ENCODE measurements at regions not wholly inside any gene's neighbourhood (a gene's known extent, or its start where the extent isn't known, plus 50 kb on each side); places are given as distances from the start of the nearest gene placed in this dataset.

DNA sequence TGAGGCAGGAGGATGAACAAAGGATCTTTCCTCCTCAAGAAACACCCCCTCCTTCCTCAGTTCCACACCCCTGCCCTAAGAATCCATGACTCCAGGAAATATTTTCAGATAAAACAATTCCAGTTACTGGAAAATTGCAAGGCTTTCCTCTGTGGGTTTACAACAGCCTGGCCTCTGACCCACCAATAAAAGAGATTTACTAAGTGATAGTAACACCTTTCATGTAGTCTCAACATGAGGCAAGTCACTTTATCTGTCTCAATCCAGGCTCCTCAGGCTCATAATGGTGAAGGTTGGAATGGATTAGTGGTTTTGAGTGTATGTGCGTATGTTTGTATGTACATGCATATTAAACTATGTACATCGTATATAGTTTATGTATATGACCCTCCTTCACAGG lies 71.4 kb upstream of the PPP2R5A start:
- TF ChIP-seq, protein P1, sequence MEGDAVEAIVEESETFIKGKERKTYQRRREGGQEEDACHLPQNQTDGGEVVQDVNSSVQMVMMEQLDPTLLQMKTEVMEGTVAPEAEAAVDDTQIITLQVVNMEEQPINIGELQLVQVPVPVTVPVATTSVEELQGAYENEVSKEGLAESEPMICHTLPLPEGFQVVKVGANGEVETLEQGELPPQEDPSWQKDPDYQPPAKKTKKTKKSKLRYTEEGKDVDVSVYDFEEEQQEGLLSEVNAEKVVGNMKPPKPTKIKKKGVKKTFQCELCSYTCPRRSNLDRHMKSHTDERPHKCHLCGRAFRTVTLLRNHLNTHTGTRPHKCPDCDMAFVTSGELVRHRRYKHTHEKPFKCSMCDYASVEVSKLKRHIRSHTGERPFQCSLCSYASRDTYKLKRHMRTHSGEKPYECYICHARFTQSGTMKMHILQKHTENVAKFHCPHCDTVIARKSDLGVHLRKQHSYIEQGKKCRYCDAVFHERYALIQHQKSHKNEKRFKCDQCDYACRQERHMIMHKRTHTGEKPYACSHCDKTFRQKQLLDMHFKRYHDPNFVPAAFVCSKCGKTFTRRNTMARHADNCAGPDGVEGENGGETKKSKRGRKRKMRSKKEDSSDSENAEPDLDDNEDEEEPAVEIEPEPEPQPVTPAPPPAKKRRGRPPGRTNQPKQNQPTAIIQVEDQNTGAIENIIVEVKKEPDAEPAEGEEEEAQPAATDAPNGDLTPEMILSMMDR (IDR thresholded peaks at IDR 0.05; ENCODE audit: insufficient read depth, low read depth, low read length, missing control alignments), result no peak
- DNase-seq (ENCODE audit: low read depth), result no peak
- no peak overlapping the region for H3K4me3 ChIP-seq (ENCODE audit: low read length)

DNA sequence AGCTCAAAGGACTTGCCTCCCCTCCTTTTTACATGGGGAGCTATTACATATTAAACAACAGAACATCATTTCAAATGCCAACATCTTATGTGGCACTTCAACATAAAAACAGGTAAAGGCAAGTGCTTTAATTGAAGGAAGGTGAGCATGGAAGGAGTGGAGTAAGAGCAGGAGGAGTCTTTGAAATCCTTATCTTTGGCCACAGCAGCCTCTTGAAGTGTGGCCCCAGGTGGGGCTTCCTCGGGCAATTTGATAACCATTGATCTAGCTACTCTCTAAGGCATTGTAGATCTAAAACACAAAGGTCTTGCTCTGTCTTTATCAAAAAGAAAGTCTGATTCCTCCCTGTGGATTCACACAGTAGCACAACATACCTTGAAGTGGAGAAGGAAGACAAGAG lies 70.9 kb upstream of the PPP2R5A start:
- TF ChIP-seq, protein P1 (IDR thresholded peaks at IDR 0.05; ENCODE audit: insufficient read depth, low read depth, low read length, missing control alignments), result no peak

DNA sequence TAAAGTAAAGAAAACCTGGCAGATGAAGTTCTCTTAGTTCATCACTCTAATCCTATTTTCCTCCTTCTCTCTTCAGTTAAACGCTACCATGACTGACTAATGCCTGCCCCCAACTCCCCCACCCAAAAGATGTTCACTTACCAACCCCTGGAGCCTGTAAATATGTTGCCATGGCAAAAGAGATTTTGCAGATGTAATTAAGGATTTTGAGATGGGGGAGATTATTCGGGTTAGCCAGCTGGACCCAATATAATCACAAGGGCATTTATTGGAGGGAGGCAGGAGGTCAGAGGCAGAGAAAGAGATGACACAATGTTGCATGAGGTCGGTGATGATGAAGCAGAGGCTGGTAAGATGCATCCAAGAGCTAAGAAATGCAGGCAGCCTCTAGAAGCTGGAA lies 69.3 kb upstream of the PPP2R5A start:
- DNase-seq (ENCODE audit: low read depth), result no peak
- no peak overlapping the region for H3K4me3 ChIP-seq (ENCODE audit: low read length)
- TF ChIP-seq, protein P1 (IDR thresholded peaks at IDR 0.05; ENCODE audit: insufficient read depth, low read depth, low read length, missing control alignments), result no peak

More for the DNA sequence above, 70.9 kb upstream of the PPP2R5A start:
- DNase-seq (ENCODE audit: low read depth), result no peak
- no peak overlapping the region for H3K4me3 ChIP-seq (ENCODE audit: low read length)

DNA sequence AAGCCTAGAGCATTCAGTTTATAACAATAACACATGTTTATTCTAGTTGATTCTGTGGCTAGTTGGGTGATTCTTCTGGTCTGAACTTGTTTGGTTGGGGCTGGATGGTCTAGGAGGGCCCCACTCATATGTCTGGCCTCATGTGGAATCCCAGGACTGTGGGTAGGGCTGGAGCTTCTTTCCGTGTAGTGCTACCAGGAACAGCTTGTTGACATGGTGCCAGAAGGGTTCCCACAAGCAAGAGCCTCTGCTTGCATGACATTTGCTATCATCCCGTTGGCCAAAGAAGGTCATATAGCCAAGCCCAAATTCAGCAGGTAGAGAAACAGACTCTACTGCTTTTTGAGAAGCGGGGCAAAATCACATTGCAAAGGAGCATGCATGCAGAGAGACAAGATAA lies 67.6 kb upstream of the PPP2R5A start:
- no peak for DNase-seq (ENCODE audit: low read depth)
- TF ChIP-seq, protein P1 (IDR thresholded peaks at IDR 0.05; ENCODE audit: insufficient read depth, low read depth, low read length, missing control alignments), result no peak
- H3K4me3 ChIP-seq (ENCODE audit: low read length), result no peak overlapping the region

DNA sequence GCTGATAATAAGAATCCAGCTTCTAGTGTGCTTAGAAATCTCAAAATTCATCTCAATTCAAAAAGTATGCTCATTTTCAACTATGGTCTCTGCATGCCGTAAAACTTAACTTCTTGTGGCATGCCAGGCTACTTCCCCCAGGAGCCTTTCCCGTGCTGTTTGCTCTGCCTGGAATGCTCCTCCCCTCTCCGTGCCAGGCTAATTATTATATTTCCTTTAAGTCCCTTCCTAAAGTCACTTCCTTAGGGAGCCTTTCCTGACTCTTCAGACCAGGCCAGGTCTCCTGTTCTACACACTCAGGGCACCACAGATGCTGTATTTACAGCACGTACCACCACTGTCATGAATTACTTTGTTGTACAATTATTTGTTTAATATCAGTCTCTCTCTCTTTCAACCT lies 67.1 kb upstream of the PPP2R5A start:
- no peak overlapping the region for H3K4me3 ChIP-seq (ENCODE audit: low read length)
- no peak for DNase-seq (ENCODE audit: low read depth)
- TF ChIP-seq, protein P1 (IDR thresholded peaks at IDR 0.05; ENCODE audit: insufficient read depth, low read depth, low read length, missing control alignments), result no peak

DNA sequence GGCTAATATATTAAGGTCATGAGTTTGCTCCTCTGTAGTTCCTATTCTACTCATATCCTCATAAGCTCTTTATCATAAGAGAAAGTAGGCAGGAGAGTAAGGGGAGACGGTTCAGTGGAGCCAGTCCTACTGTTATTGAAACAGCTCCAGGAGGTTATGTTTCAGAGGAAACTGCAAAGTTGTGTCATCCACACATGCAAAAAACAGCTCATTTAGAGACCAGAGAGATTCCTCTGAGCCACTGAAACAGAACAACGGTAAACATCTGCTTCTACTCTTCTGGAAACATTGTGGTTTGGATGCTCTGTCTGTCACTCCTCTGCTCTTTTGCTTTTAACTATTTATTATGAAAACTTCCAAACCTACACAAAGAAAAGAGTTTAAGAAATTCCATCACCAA lies 66.3 kb upstream of the PPP2R5A start:
- no peak overlapping the region for H3K4me3 ChIP-seq (ENCODE audit: low read length)
- no peak for DNase-seq (ENCODE audit: low read depth)
- TF ChIP-seq, protein P1 (IDR thresholded peaks at IDR 0.05; ENCODE audit: insufficient read depth, low read depth, low read length, missing control alignments), result no peak

DNA sequence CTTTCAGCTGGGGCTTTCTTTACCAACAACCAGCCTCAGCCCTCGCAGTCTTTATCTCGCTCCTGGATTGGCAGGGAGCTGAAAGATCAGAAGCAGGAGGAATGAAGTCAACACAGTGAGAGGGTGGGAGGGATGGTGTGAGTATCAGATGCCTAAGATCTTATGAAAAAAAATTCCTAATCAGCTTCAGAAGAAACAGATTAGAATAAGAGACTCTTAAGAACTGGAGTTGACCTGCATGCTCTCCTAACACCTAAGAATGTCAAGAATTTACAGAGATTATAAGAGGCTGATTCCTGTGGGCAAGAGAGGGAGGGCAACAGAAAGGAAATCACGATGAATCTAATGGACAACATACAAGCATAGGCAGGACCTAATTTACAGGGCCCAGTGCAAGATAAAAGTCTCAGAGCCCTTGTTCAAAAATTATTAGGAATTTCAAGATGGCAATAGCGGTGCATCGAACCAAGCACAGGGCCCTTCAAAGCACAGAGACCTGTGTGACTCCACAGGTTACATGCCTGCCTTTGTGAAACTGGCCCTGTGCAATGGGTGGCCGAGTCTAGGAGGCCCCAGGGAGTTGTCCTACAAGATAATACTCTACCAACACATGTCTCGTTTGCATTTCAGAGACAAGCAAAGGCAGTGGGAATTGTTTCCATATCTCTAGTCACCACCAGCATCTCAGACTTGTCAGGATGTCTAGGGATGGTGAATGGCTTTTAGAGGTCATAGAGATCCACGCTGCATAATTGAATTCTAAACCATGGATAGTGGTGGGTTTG lies 65.3 kb upstream of the PPP2R5A start:
- no peak for DNase-seq (ENCODE audit: low read depth)
- TF ChIP-seq, protein P1 (IDR thresholded peaks at IDR 0.05; ENCODE audit: insufficient read depth, low read depth, low read length, missing control alignments), result no peak

More for the DNA sequence above, 65.3 kb upstream of the PPP2R5A start:
- no peak overlapping the region for H3K4me3 ChIP-seq (ENCODE audit: low read length)

All from epithelial cell of esophagus (primary cell).